H9 (cell line): ENCODE measurements at regions not wholly inside any gene's neighbourhood (a gene's known extent, or its start where the extent isn't known, plus 50 kb on each side); places are given as distances from the start of the nearest gene placed in this dataset.

Experiments used
- DNase-seq: peaks from one replicate; pipeline ENCODE4 v3.0.0-alpha.2; 2017
- H2AFZ ChIP-seq: one replicate; pipeline ENCODE4 v1.6.1; 2013; ENCODE audit warnings: mild to moderate bottlenecking, low read length, control low read depth, moderate library complexity
- H2AK5ac ChIP-seq: 2 replicates; pipeline ENCODE4 v1.6.1; 2013; ENCODE audit warnings: low read length, control low read depth, mixed read lengths; ENCODE audit not compliant: insufficient read length
- H2BK120ac ChIP-seq: one replicate; pipeline ENCODE4 v1.6.1; 2013; ENCODE audit warnings: low read depth, mild to moderate bottlenecking, low read length, control low read depth, inconsistent platforms; ENCODE audit not compliant: poor library complexity, severe bottlenecking
- H2BK12ac ChIP-seq: 2 replicates; pipeline ENCODE4 v1.6.1; 2013; ENCODE audit warnings: low read length, control low read depth, mixed read lengths, low read depth; ENCODE audit not compliant: insufficient read length
- H2BK15ac ChIP-seq: 2 replicates; pipeline ENCODE4 v1.6.1; 2013; ENCODE audit warnings: low read depth, low read length, control low read depth
- H2BK20ac ChIP-seq: one replicate; pipeline ENCODE4 v1.6.1; 2013; ENCODE audit warnings: low read depth, mild to moderate bottlenecking, low read length, control low read depth, inconsistent platforms; ENCODE audit not compliant: poor library complexity, severe bottlenecking
- H2BK5ac ChIP-seq: 2 replicates; pipeline ENCODE4 v1.6.1; 2013; ENCODE audit warnings: low read length, control low read depth, mixed read lengths; ENCODE audit not compliant: insufficient read length
- H3K14ac ChIP-seq: 2 replicates; pipeline ENCODE4 v1.6.1; 2013; ENCODE audit warnings: low read length, control low read depth; ENCODE audit not compliant: insufficient read depth
- H3K18ac ChIP-seq: 2 replicates; pipeline ENCODE4 v1.6.1; 2013; ENCODE audit warnings: low read depth, mild to moderate bottlenecking, mixed read lengths, low read length, control low read depth; ENCODE audit not compliant: insufficient read length
- H3K23ac ChIP-seq: 2 replicates; pipeline ENCODE4 v1.6.1; 2013; ENCODE audit warnings: low read length, control low read depth, mixed read lengths, low read depth; ENCODE audit not compliant: insufficient read length
- H3K23me2 ChIP-seq: 2 replicates; pipeline ENCODE4 v1.6.1; 2013; ENCODE audit warnings: low read depth, mild to moderate bottlenecking, mixed read lengths, low read length, control low read depth; ENCODE audit not compliant: insufficient read length, poor library complexity, severe bottlenecking
- H3K27ac ChIP-seq: 2 replicates; pipeline ENCODE4 v1.5.1; 2013; ENCODE audit warnings: low read length, control low read depth, mixed read lengths, low read depth; ENCODE audit not compliant: insufficient read length
- H3K27me3 ChIP-seq: 2 replicates; pipeline ENCODE4 v1.6.1; 2013; ENCODE audit warnings: low read length, control low read depth, inconsistent platforms; ENCODE audit not compliant: insufficient read depth
- H3K4ac ChIP-seq: 2 replicates; pipeline ENCODE4 v1.6.1; 2013; ENCODE audit warnings: low read depth, mild to moderate bottlenecking, control low read depth, inconsistent platforms, low read length, moderate library complexity
- H3K4me1 ChIP-seq: 2 replicates; pipeline ENCODE4 v1.6.1; 2013; ENCODE audit warnings: low read length, control low read depth, inconsistent platforms; ENCODE audit not compliant: insufficient read depth
- H3K4me2 ChIP-seq: 2 replicates; pipeline ENCODE4 v1.6.1; 2013; ENCODE audit warnings: low read length, control low read depth, mixed read lengths; ENCODE audit not compliant: insufficient read length, insufficient read depth
- H3K56ac ChIP-seq: 2 replicates; pipeline ENCODE4 v1.6.1; 2013; ENCODE audit warnings: low read depth, mild to moderate bottlenecking, mixed read lengths, low read length, control low read depth; ENCODE audit not compliant: insufficient read length
- H3K79me1 ChIP-seq: 2 replicates; pipeline ENCODE4 v1.6.1; 2013; ENCODE audit warnings: low read depth, mild to moderate bottlenecking, moderate library complexity, low read length, control low read depth, inconsistent platforms; ENCODE audit not compliant: insufficient read depth, poor library complexity, severe bottlenecking
- H3K79me2 ChIP-seq: 2 replicates; pipeline ENCODE4 v1.6.1; 2013; ENCODE audit warnings: low read length, control low read depth, inconsistent platforms; ENCODE audit not compliant: insufficient read depth
- H3K9ac ChIP-seq: 2 replicates; pipeline ENCODE4 v1.6.1; 2013; ENCODE audit warnings: low read length, control low read depth, mixed read lengths; ENCODE audit not compliant: insufficient read length; ENCODE audit errors: extremely low read depth
- H3K9me3 ChIP-seq: one replicate; pipeline ENCODE4 v1.6.1; 2013; ENCODE audit warnings: low read depth, low read length, inconsistent platforms; ENCODE audit not compliant: control insufficient read depth
- H3T11ph ChIP-seq: one replicate; pipeline ENCODE4 v1.6.1; 2013; ENCODE audit warnings: mild to moderate bottlenecking, low read length, control low read depth, inconsistent platforms
- H4K20me1 ChIP-seq: one replicate; pipeline ENCODE4 v1.6.1; 2013; ENCODE audit not compliant: control insufficient read depth, insufficient read length, insufficient read depth
- H4K5ac ChIP-seq: 2 replicates; pipeline ENCODE4 v1.6.1; 2013; ENCODE audit warnings: low read depth, mild to moderate bottlenecking, mixed read lengths, low read length, control low read depth; ENCODE audit not compliant: insufficient read length
- H4K8ac ChIP-seq: replicated peaks from 2 replicates; pipeline ENCODE4 v1.6.1; 2013; ENCODE audit warnings: low read length, control low read depth, mixed read lengths, low read depth; ENCODE audit not compliant: insufficient read length
- H4K91ac ChIP-seq: 2 replicates; pipeline ENCODE4 v1.6.1; 2013; ENCODE audit warnings: low read depth, mild to moderate bottlenecking, moderate library complexity, mixed read lengths, low read length, control low read depth; ENCODE audit not compliant: insufficient read length
- H3K27ac Mint-ChIP-seq, 3 experiments: 2 replicates in 2 of 3; 3 replicates in 1 of 3; pipeline ENCODE4 v1.8.0; 2020 to 2021; ENCODE audit warnings: mixed read lengths in 3 of 3, mild to moderate bottlenecking in 1 of 3, moderate library complexity in 1 of 3
- H3K27me3 Mint-ChIP-seq: 2 replicates; pipeline ENCODE4 v1.8.0; 2021; ENCODE audit warnings: low read depth, mild to moderate bottlenecking, moderate library complexity, mixed read lengths
- H3K36me3 Mint-ChIP-seq, 3 experiments: 2 replicates in 2 of 3; 3 replicates in 1 of 3; pipeline ENCODE4 v1.8.0; 2020 to 2021; ENCODE audit warnings: low read depth in 3 of 3, mixed read lengths in 3 of 3; ENCODE audit not compliant: insufficient read depth in 1 of 3
- H3K4me1 Mint-ChIP-seq, 2 experiments: 2 replicates each; pipeline ENCODE4 v1.8.0; 2020; ENCODE audit warnings: mixed read lengths in 2 of 2
- H3K4me3 Mint-ChIP-seq, 2 experiments: 2 replicates in 1 of 2; 3 replicates in 1 of 2; pipeline ENCODE4 v1.8.0; 2020 to 2021; ENCODE audit warnings: mild to moderate bottlenecking in 2 of 2, mixed read lengths in 2 of 2, moderate library complexity in 1 of 2
- H3K9me3 Mint-ChIP-seq, 2 experiments: 2 replicates in 1 of 2; 3 replicates in 1 of 2; pipeline ENCODE4 v1.8.0; 2020; ENCODE audit warnings: mild to moderate bottlenecking in 2 of 2, mixed read lengths in 2 of 2, moderate library complexity in 1 of 2
- WGBS: extraction: QIAGEN DNeasy Blood & Tissue Kit; methylation state at CpG from one replicate; pipeline ENCODE4 v1.1.7; 2013; ENCODE audit warnings: missing lambda C conversion rate, low lambda C conversion rate, mixed read lengths; ENCODE audit not compliant: insufficient read length; ENCODE audit errors: extremely low coverage; 5-methylcytosine and 5-hydroxymethylcytosine counted together
- TF ChIP-seq, protein P1 (sequence below): fragments of 200-600 bp; sonication (generic); conservative IDR thresholded peaks from 3 replicates; pipeline ENCODE4 v1.8.0; 2021; ENCODE audit warnings: antibody characterized with exemption, mild to moderate bottlenecking

GRCh38 chr7:79893991-79894390 is 240.6 kb upstream of the GNAI1 start:
- Histone ChIP-seq H4K5ac (no peak overlapping the region), H4K20me1 (no peaks in the 10 kb centered on the region), H2BK20ac (no peak overlapping the region), H2BK5ac (no peak overlapping the region), H2AK5ac (no peak overlapping the region), H3K4ac (no peak overlapping the region), H2BK15ac (no peak overlapping the region), H3K9me3 (no peaks in the 10 kb centered on the region), H3K14ac (no peak overlapping the region), H4K8ac (no peak overlapping the region), H3K18ac (no peak overlapping the region), H2BK12ac (no peak overlapping the region), H2BK120ac (no peak overlapping the region), H3K23ac (no peak overlapping the region), H3K4me1 (no peaks in the 10 kb centered on the region), H3K79me1 (no peaks in the 10 kb centered on the region), H3K23me2 (no peaks in the 10 kb centered on the region), H4K91ac (no peak overlapping the region), H3K27me3 (no peaks in the 10 kb centered on the region), H3K27ac (no peak overlapping the region), H3K79me2 (no peaks in the 10 kb centered on the region), H3K9ac (no peak overlapping the region), H3T11ph (no peak overlapping the region), H2AFZ (no peak overlapping the region), H3K56ac (no peak overlapping the region), H3K4me2 (no peak overlapping the region)
- Mint-ChIP-seq H3K27me3 (no peaks in the 10 kb centered on the region), H3K27ac (no peak overlapping the region), H3K4me3 (no peak overlapping the region), H3K9me3 (no peaks in the 10 kb centered on the region), H3K36me3 (no peaks in the 10 kb centered on the region), H3K4me1 (no peaks in the 10 kb centered on the region)
- TF ChIP-seq, protein P1, sequence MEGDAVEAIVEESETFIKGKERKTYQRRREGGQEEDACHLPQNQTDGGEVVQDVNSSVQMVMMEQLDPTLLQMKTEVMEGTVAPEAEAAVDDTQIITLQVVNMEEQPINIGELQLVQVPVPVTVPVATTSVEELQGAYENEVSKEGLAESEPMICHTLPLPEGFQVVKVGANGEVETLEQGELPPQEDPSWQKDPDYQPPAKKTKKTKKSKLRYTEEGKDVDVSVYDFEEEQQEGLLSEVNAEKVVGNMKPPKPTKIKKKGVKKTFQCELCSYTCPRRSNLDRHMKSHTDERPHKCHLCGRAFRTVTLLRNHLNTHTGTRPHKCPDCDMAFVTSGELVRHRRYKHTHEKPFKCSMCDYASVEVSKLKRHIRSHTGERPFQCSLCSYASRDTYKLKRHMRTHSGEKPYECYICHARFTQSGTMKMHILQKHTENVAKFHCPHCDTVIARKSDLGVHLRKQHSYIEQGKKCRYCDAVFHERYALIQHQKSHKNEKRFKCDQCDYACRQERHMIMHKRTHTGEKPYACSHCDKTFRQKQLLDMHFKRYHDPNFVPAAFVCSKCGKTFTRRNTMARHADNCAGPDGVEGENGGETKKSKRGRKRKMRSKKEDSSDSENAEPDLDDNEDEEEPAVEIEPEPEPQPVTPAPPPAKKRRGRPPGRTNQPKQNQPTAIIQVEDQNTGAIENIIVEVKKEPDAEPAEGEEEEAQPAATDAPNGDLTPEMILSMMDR: no peak
- WGBS: no CpG with 5 or more reads among the region's 1 CpG
- no peak for DNase-seq
